Ovary (tissue), 3 donors: ENCODE measurements at regions not wholly inside any gene's neighbourhood (a gene's known extent, or its start where the extent isn't known, plus 50 kb on each side); places are given as distances from the start of the nearest gene placed in this dataset.

Experiments used
- EP300 ChIP-seq: sonication (generic); formaldehyde crosslinking; IDR thresholded peaks from one replicate; pipeline ENCODE4 v1.6.1; 2017; ENCODE audit warnings: antibody characterized with exemption
- POLR2A ChIP-seq: fragments of 450-650 bp; IDR thresholded peaks from one replicate; pipeline ENCODE4 v1.6.1; 2017; ENCODE audit warnings: antibody characterized with exemption, mild to moderate bottlenecking, moderate library complexity
- TF ChIP-seq, protein P1 (sequence below), 3 donors: fragments of 450-650 bp in 2 of 3; fragments of 200-600 bp in 1 of 3; IDR thresholded peaks; one replicate each; pipeline versions ENCODE4 v1.5.1 to v1.8.0; 2016 to 2022; ENCODE audit warnings: antibody characterized with exemption in 3 of 3, mild to moderate bottlenecking in 1 of 3
- donor health status: DM: no; HTN: no; CAD: no.

DNA sequence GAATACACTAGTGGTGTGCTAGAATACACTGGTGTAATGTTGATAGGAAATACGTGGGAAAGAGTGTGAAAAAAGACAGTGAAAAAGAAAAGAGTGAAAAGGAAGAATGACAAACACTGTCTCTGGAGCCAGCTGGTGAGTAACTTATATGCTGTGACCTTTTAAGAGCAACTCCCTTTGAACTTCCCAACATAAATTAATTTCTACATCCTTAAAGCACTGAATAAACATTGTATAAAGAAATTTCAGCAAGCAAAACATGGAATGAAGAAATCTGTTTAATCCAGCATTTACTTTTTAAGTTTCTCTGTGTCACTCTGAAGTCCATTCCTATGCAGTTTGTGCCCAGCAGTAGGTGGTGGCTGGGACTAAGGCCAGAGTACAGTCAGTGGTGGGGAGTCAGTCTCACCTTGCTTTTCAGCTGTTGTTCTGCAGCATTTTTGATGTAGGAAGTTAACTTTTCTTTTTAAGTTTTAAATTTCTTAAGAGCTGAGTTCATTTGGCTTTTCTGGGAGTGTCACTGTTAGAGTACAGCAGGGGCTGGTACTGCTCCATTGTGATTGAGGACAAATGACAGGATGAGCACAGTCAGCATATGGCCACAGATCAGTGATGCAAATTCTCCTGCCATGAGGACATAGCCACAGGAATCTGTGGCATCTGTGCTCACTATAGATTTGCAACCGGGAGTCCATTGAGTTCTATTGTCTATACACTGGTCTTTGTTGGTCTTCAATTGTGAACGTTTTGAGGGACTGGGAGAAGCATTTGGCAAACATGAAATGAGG, 321.8 kb downstream of the ZNF248 start:
- TF ChIP-seq POLR2A (no peak), EP300 (no peak)
- TF ChIP-seq, protein P1, sequence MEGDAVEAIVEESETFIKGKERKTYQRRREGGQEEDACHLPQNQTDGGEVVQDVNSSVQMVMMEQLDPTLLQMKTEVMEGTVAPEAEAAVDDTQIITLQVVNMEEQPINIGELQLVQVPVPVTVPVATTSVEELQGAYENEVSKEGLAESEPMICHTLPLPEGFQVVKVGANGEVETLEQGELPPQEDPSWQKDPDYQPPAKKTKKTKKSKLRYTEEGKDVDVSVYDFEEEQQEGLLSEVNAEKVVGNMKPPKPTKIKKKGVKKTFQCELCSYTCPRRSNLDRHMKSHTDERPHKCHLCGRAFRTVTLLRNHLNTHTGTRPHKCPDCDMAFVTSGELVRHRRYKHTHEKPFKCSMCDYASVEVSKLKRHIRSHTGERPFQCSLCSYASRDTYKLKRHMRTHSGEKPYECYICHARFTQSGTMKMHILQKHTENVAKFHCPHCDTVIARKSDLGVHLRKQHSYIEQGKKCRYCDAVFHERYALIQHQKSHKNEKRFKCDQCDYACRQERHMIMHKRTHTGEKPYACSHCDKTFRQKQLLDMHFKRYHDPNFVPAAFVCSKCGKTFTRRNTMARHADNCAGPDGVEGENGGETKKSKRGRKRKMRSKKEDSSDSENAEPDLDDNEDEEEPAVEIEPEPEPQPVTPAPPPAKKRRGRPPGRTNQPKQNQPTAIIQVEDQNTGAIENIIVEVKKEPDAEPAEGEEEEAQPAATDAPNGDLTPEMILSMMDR (IDR thresholded peaks at IDR 0.05), result no peak
